ENCODE measurements at regions not wholly inside any gene's neighbourhood (a gene's known extent, or its start where the extent isn't known, plus 50 kb on each side); places are given as distances from the start of the nearest gene placed in this dataset.
"Not testable (repeated sequence)": the region's sequence is repeated elsewhere in the genome, so short reads cannot be mapped to it uniquely, and the experiment has no call there.

- no peak for DNase-seq
These were observed 976.4 kb downstream of the VRK1 start for GRCh38 chr14:97773598-97773997.

- no peak for DNase-seq
These were observed 979.8 kb downstream of the VRK1 start for GRCh38 chr14:97776890-97777558.

- DNase-seq, result no peak
These were observed 980.6 kb downstream of the VRK1 start for GRCh38 chr14:97777622-97778355.

GRCh38 chr14:97779140-97779539, 982.0 kb downstream of the VRK1 start:
- no peak for DNase-seq

- DNase-seq, result no peak
These were observed 983.6 kb downstream of the VRK1 start for GRCh38 chr14:97780804-97781203.

- no peak for DNase-seq
These were observed 984.8 kb downstream of the VRK1 start for GRCh38 chr14:97781961-97782360.

- DNase-seq, result no peak
These were observed 985.8 kb downstream of the VRK1 start for GRCh38 chr14:97782871-97783414.

- DNase-seq, result no peak
These were observed 988.3 kb downstream of the VRK1 start for GRCh38 chr14:97785495-97785894.

GRCh38 chr14:97788364-97788763, 991.2 kb downstream of the VRK1 start:
- DNase-seq, result peak; percentile 7

- DNase-seq, result no peak
These were observed 991.8 kb downstream of the VRK1 start for GRCh38 chr14:97788846-97789526.

GRCh38 chr14:97791072-97791471, 993.9 kb downstream of the VRK1 start:
- no peak for DNase-seq

GRCh38 chr14:97791906-97792305, 994.7 kb downstream of the VRK1 start:
- DNase-seq, result no peak

- DNase-seq, result no peak
These were observed 999.3 kb downstream of the VRK1 start for GRCh38 chr14:97796511-97796910.

GRCh38 chr14:97798176-97798575, 1001.0 kb downstream of the VRK1 start:
- DNase-seq, result no peak

GRCh38 chr14:97802430-97803373, 1005.5 kb downstream of the VRK1 start:
- DNase-seq, result no peak

GRCh38 chr14:97804056-97804455, 1006.9 kb downstream of the VRK1 start:
- DNase-seq, result no peak

GRCh38 chr14:97806891-97807290, 1009.7 kb downstream of the VRK1 start:
- DNase-seq, result no peak

- not testable (repeated sequence) for DNase-seq
These were observed 1011.4 kb downstream of the VRK1 start for GRCh38 chr14:97808541-97808940.

GRCh38 chr14:97813556-97813955, 1016.4 kb downstream of the VRK1 start:
- DNase-seq, result no peak

GRCh38 chr14:97820781-97821180, 1023.6 kb downstream of the VRK1 start:
- DNase-seq, result no peak

GRCh38 chr14:97824218-97824617, 1027.0 kb downstream of the VRK1 start:
- DNase-seq, result peak; percentile 18

GRCh38 chr14:97827746-97828145, 1030.6 kb downstream of the VRK1 start:
- no peak for DNase-seq

GRCh38 chr14:97832776-97833175, 1035.6 kb downstream of the VRK1 start:
- no peak for DNase-seq
